GM12878 (cell line): ENCODE measurements at regions not wholly inside any gene's neighbourhood (a gene's known extent, or its start where the extent isn't known, plus 50 kb on each side); places are given as distances from the start of the nearest gene placed in this dataset.

ENCODE experiments used
- ATAC-seq: fragments of 200-7000 bp; cut with Tn5 transposase; 3 replicates; pipeline ENCODE4 v1.9.1; 2020; ENCODE audit warnings: mild to moderate bottlenecking, moderate library complexity
- BruUV-seq: library from RNA; stranded (reverse); fragments of 400-500 nt; replicated peaks from 2 replicates; lab custom pipeline; 2021; lab: Mats Ljungman, UMichigan
- CTCF ChIA-PET: fragments of 300-600 bp; sonication (Branson Sonifier 250); formaldehyde crosslinking; extraction: SDS; loops from one replicate; lab custom pipeline; 2021; ENCODE audit warnings: inconsistent platforms; lab: Yijun Ruan, JAX
- POLR2A ChIA-PET: fragments of 350-600 bp; formaldehyde crosslinking; extraction: SDS; loops from one replicate; lab custom pipeline; 2021; ENCODE audit warnings: inconsistent platforms; lab: Charles Lee
- RAD21 ChIA-PET: fragments of 300-600 bp; sonication (Branson Sonifier 250); formaldehyde crosslinking; loops from one replicate; lab custom pipeline; 2023; ENCODE audit warnings: antibody characterized with exemption; ENCODE audit not compliant: unreplicated experiment; lab: Charles Lee
- SMC1A ChIA-PET: fragments of 300-600 bp; sonication (Branson Sonifier 250); formaldehyde crosslinking; loops from one replicate; lab custom pipeline; 2023; ENCODE audit not compliant: unreplicated experiment, uncharacterized antibody; lab: Charles Lee
- DNase-seq: peaks from one replicate; pipeline ENCODE4 v3.0.0-alpha.2; 2011; ENCODE audit warnings: low read depth, low spot score
- FAIRE-seq: peaks from 3 replicates; lab custom pipeline; 2011; peaks lifted over from hg19 to GRCh38; lab: Jason Lieb, UNC
- H2AFZ ChIP-seq: 2 replicates; pipeline ENCODE4 v1.6.0; 2011; ENCODE audit warnings: low read depth, low read length, control low read depth; ENCODE audit not compliant: control insufficient read depth
- H3K27ac ChIP-seq: 2 replicates; pipeline ENCODE4 v1.5.1; 2011; ENCODE audit warnings: control low read depth; ENCODE audit not compliant: control insufficient read depth, insufficient read depth
- H3K27me3 ChIP-seq, 2 experiments: replicated peaks in 1 of 2; 2 replicates each; pipeline versions ENCODE4 v1.6.0 to v1.6.1; 2011; ENCODE audit warnings: low read length in 1 of 2; ENCODE audit not compliant: control insufficient read depth in 2 of 2, insufficient read depth in 2 of 2
- H3K36me3 ChIP-seq, 2 experiments: 2 replicates each; pipeline ENCODE4 v1.5.1; 2011; ENCODE audit warnings: low read length in 1 of 2; ENCODE audit not compliant: control insufficient read depth in 2 of 2, insufficient read depth in 2 of 2
- H3K4me1 ChIP-seq: 2 replicates; pipeline ENCODE4 v1.6.1; 2011; ENCODE audit warnings: mild to moderate bottlenecking, low read length, moderate library complexity, mixed read lengths; ENCODE audit not compliant: control insufficient read depth, insufficient read depth
- H3K4me2 ChIP-seq: 2 replicates; pipeline ENCODE4 v1.6.0; 2011; ENCODE audit warnings: control low read depth; ENCODE audit not compliant: control insufficient read depth, insufficient read depth
- H3K4me3 ChIP-seq: fragments of 200-600 bp; sonication (generic); 2 replicates; pipeline ENCODE4 v1.5.1; 2016
- H3K79me2 ChIP-seq: 2 replicates; pipeline ENCODE4 v1.6.0; 2011; ENCODE audit warnings: low read length; ENCODE audit not compliant: control insufficient read depth, insufficient read depth
- H3K9ac ChIP-seq: 2 replicates; pipeline ENCODE4 v1.8.0; 2011; ENCODE audit warnings: low read length, control low read depth, mixed read lengths; ENCODE audit not compliant: control insufficient read depth, insufficient read depth
- H3K9me3 ChIP-seq: replicated peaks from 3 replicates; pipeline ENCODE4 v1.5.1; 2011; ENCODE audit warnings: mild to moderate bottlenecking, low read length; ENCODE audit not compliant: control insufficient read depth, insufficient read depth
- H4K20me1 ChIP-seq: 2 replicates; pipeline ENCODE4 v1.6.0; 2011; ENCODE audit not compliant: control insufficient read depth, insufficient read depth
- ATF7 ChIP-seq: fragments of 450-650 bp; IDR thresholded peaks from 2 replicates; pipeline ENCODE4 v1.6.1; 2016; ENCODE audit warnings: low read depth, mild to moderate bottlenecking
- BACH1 ChIP-seq: fragments of 450-650 bp; IDR thresholded peaks from 2 replicates; pipeline ENCODE4 v1.6.1; 2017; ENCODE audit warnings: mild to moderate bottlenecking, borderline replicate concordance
- BCL11A ChIP-seq: IDR thresholded peaks from 2 replicates; pipeline ENCODE4 v1.6.1; 2011; ENCODE audit warnings: low read depth, low read length
- BHLHE40 ChIP-seq, 2 experiments: fragments of 450-650 bp in 1 of 2; IDR thresholded peaks; 2 replicates each; pipeline ENCODE4 v1.6.1; 2011 to 2017; ENCODE audit warnings: low read depth in 2 of 2, borderline replicate concordance in 1 of 2, improper control_type of control experiment in 1 of 2, low read length in 1 of 2, mild to moderate bottlenecking in 1 of 2
- IKZF2 ChIP-seq, 2 experiments: fragments of 450-650 bp; IDR thresholded peaks; 2 replicates each; pipeline ENCODE4 v1.6.1; 2017; ENCODE audit warnings: mild to moderate bottlenecking in 2 of 2, moderate library complexity in 2 of 2
- PAX5 ChIP-seq: IDR thresholded peaks from 2 replicates; pipeline ENCODE4 v1.6.1; 2011; ENCODE audit warnings: low read depth, low read length, borderline replicate concordance
- RAD51 ChIP-seq: fragments of 450-650 bp; IDR thresholded peaks from 2 replicates; pipeline ENCODE4 v1.6.1; 2016; ENCODE audit warnings: moderate library complexity, mild to moderate bottlenecking, inconsistent platforms
- SREBF2 ChIP-seq: IDR thresholded peaks from 2 replicates; pipeline ENCODE4 v1.6.1; 2012; ENCODE audit warnings: mild to moderate bottlenecking, low read length
- WGBS: methylation state at CpG from one replicate; pipeline ENCODE4 v1.1.6; 2016; ENCODE audit warnings: low lambda C conversion rate; ENCODE audit not compliant: insufficient replicate concordance, insufficient coverage; ENCODE audit errors: missing lambda C conversion rate; 5-methylcytosine and 5-hydroxymethylcytosine counted together
- in situ Hi-C: fragments of 300-500 bp; cut with MboI; formaldehyde crosslinking; loops from 9 replicates; pipeline ENCODE4 v1.14.3; 2018; ENCODE audit warnings: mixed read lengths
- intact Hi-C: fragments of 100-400 bp; cut with micrococcal nuclease; formaldehyde crosslinking; loops from one replicate; pipeline ENCODE4 v1.14.2; 2022; ENCODE audit not compliant: unreplicated experiment
- TF ChIP-seq, protein P1 (sequence below): fragments of 450-650 bp; IDR thresholded peaks from 2 replicates; pipeline ENCODE4 v1.6.1; 2016; ENCODE audit warnings: mild to moderate bottlenecking
- TF ChIP-seq, protein P2 (sequence below): IDR thresholded peaks from 2 replicates; pipeline ENCODE4 v1.6.1; 2011; ENCODE audit warnings: low read depth, low read length, improper control_type of control experiment, borderline replicate concordance
- TF ChIP-seq, protein P3 (sequence below): fragments of 450-650 bp; IDR thresholded peaks from 2 replicates; pipeline ENCODE4 v1.6.1; 2014; ENCODE audit warnings: mild to moderate bottlenecking
- TF ChIP-seq, protein P4 (sequence below): IDR thresholded peaks from 2 replicates; pipeline ENCODE4 v1.6.1; 2011; ENCODE audit warnings: borderline replicate concordance, low read depth, mild to moderate bottlenecking, moderate library complexity, mixed read lengths, low read length; ENCODE audit not compliant: insufficient read depth; ENCODE audit errors: extremely low read length

DNA sequence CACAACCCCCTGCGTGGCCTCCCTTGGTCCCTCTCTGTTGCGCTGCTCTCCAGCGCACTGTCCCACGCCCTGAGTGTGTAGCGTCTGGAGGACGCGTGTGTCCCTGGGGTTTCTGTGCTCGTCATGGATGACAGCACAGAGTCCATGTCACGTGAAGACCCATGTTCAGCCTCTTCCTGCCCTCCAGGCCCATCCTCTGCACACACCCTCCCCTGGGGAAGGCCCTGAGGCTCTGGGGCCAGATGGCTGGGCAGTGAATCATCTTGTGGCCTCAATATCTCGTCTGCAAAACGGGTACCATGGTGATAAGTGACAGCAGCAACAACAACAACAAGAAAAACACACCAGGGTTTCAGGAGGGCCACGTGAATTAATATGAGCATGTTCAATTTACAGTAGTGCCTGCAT, 71.5 kb upstream of the ARHGEF7 start:
- RAD21 ChIA-PET: no interaction called here
- Histone ChIP-seq H4K20me1 (no peaks in the 10 kb centered on the region), H3K9me3 (no peaks in the 10 kb centered on the region)
- no peak for DNase-seq
- TF ChIP-seq BHLHE40 (IDR thresholded peaks at IDR 0.05; ENCODE audit: borderline replicate concordance in 1 of 2, low read depth in 2 of 2, low read length in 1 of 2) (peak; percentile 28 to 75; a peak in 2 of 4 replicates), BACH1 (peak; percentile 15; the same call in 1 of the 2 replicates), PAX5 (peak; percentile 78; the same call in 1 of the 2 replicates), ATF7 (peak; percentile 23; the same call in 1 of the 2 replicates), IKZF2 (IDR thresholded peaks at IDR 0.05) (0 out of 4 replicates have a peak, but pooled peaks of 1 of the 2 experiments have one; percentile 19), BCL11A (no peak), SREBF2 (no peak), RAD51 (peak; percentile 35; the same call in 1 of the 2 replicates)
- TF ChIP-seq, protein P1, sequence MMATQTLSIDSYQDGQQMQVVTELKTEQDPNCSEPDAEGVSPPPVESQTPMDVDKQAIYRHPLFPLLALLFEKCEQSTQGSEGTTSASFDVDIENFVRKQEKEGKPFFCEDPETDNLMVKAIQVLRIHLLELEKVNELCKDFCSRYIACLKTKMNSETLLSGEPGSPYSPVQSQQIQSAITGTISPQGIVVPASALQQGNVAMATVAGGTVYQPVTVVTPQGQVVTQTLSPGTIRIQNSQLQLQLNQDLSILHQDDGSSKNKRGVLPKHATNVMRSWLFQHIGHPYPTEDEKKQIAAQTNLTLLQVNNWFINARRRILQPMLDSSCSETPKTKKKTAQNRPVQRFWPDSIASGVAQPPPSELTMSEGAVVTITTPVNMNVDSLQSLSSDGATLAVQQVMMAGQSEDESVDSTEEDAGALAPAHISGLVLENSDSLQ: peak; percentile 69
- TF ChIP-seq, protein P2, sequence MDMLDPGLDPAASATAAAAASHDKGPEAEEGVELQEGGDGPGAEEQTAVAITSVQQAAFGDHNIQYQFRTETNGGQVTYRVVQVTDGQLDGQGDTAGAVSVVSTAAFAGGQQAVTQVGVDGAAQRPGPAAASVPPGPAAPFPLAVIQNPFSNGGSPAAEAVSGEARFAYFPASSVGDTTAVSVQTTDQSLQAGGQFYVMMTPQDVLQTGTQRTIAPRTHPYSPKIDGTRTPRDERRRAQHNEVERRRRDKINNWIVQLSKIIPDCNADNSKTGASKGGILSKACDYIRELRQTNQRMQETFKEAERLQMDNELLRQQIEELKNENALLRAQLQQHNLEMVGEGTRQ: peak; percentile 9; the same call in 1 of the 2 replicates
- TF ChIP-seq, protein P3, sequence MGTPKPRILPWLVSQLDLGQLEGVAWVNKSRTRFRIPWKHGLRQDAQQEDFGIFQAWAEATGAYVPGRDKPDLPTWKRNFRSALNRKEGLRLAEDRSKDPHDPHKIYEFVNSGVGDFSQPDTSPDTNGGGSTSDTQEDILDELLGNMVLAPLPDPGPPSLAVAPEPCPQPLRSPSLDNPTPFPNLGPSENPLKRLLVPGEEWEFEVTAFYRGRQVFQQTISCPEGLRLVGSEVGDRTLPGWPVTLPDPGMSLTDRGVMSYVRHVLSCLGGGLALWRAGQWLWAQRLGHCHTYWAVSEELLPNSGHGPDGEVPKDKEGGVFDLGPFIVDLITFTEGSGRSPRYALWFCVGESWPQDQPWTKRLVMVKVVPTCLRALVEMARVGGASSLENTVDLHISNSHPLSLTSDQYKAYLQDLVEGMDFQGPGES: no peak
- TF ChIP-seq, protein P4, sequence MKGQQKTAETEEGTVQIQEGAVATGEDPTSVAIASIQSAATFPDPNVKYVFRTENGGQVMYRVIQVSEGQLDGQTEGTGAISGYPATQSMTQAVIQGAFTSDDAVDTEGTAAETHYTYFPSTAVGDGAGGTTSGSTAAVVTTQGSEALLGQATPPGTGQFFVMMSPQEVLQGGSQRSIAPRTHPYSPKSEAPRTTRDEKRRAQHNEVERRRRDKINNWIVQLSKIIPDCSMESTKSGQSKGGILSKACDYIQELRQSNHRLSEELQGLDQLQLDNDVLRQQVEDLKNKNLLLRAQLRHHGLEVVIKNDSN: peak; percentile 32
- TF ChIP-seq, all 136 proteins: peak for 9
- peak; percentile 65 for ATAC-seq
- H2AFZ ChIP-seq: no peak overlapping the region
- intact Hi-C loops (loop anchor here (10.0 kb wide), 1 partner anchor 569 kb away; no protein-coding TSS in a partner anchor), in situ Hi-C loops (loop anchor here (10.0 kb wide), 1 partner anchor 449 kb away; no protein-coding TSS in a partner anchor)
- H3K27ac ChIP-seq: no peak overlapping the region
- no peak overlapping the region for H3K9ac ChIP-seq
- no peaks in the 10 kb centered on the region for H3K36me3 ChIP-seq
- no peak overlapping the region for H3K4me3 ChIP-seq
- ChIA-PET SMC1A (no interaction called here), CTCF (interaction anchor here (0.9 kb wide), 2 partner anchors 24 to 99 kb away, joined by 3 to 4 read pairs; no protein-coding TSS in a partner anchor), POLR2A (interaction anchor here (1.0 kb wide), 1 partner anchor 128 kb away, joined by 4 read pairs; the partner anchor contains the start of gene ANKRD10)
- no peak for FAIRE-seq
- peaks cover 12% of the 10 kb centered on the region for H3K4me1 ChIP-seq
- 46% methylated on average over 12 of the region's 12 CpGs for WGBS
- H3K4me2 ChIP-seq: no peak overlapping the region
- BruUV-seq: no TSS peak
- no peaks in the 10 kb centered on the region for H3K79me2 ChIP-seq
- H3K27me3 ChIP-seq: no peaks in the 10 kb centered on the region
